ENCODE measurements at regions not wholly inside any gene's neighbourhood (a gene's known extent, or its start where the extent isn't known, plus 50 kb on each side); places are given as distances from the start of the nearest gene placed in this dataset.

DNA sequence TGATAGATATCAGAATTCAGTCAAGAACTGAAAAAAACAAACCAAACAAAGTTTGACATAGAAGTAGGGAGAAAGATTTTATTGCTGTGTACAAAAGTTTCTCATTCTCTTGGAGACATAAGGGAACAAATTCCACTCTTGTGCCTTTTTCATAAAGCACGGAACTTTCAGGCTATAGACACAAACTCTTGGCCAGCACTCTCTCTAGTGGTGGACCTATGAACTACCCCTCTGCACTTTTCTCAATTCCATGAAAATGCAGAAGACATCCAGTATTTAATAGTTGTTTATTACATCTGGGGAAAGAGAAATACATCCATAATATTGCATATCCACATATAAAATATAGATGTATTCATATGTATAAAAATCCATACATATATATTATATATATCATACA is 291.6 kb upstream of the HS3ST1 start:
- peak; percentile 88 for TF ChIP-seq CTCF (conservative IDR thresholded peaks at IDR 0.05; ENCODE audit: low read depth, low read length)
- no peak overlapping the region for H3K4me3 ChIP-seq (ENCODE audit: low read length)
- DNase-seq (ENCODE audit: low read depth) = no peak

GRCh38 chr4:11719879-11720278 is 291.2 kb upstream of the HS3ST1 start:
- DNase-seq (ENCODE audit: low read depth) = no peak
- TF ChIP-seq CTCF (conservative IDR thresholded peaks at IDR 0.05; ENCODE audit: low read depth, low read length) = no peak
- H3K4me3 ChIP-seq (ENCODE audit: low read length) = no peak overlapping the region

DNA sequence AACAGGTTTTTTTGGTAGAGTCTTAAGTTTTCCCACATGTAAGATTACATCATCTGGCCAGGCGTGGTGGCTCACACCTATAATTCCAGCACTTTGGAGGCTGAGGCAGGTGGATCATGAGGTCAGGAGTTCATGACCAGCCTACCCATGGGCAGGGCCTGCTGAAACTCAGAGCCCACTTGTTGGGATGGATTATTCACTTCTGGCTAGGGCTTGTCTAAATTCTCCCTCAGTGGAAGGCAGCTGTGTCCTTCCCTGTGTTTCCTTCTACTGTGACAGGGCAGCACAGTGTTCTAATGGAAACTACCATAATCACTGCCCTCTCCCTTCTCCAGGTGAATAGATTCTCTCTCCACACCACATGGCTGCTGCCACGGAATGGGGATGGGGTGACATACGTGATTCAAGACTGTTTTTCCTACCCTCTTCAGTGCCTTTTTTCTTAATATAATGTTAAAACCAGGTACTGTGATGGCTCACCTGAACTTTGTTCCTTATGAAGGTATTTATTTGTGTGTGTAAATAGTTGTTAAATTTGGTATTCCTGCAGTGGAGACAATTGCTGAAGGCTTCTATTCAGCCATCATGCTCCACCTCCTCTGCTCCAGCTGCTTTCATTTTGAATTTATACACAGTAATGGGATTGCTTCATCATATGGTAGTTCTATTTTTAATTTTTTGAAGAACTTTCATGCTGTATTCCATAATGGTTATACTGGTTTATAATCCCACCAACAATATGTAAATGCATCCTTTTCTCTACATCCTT is 287.2 kb upstream of the HS3ST1 start:
- no peak for DNase-seq (ENCODE audit: low read depth)
- no peak overlapping the region for H3K4me3 ChIP-seq (ENCODE audit: low read length)
- no peak for TF ChIP-seq CTCF (conservative IDR thresholded peaks at IDR 0.05; ENCODE audit: low read depth, low read length)

- peak; percentile 11 for DNase-seq (ENCODE audit: low read depth)
- TF ChIP-seq CTCF (conservative IDR thresholded peaks at IDR 0.05; ENCODE audit: low read depth, low read length) = no peak
- no peak overlapping the region for H3K4me3 ChIP-seq (ENCODE audit: low read length)
Measured at GRCh38 chr4:11710453-11711093, 281.9 kb upstream of the HS3ST1 start.

- no peak for DNase-seq (ENCODE audit: low read depth)
- TF ChIP-seq CTCF (conservative IDR thresholded peaks at IDR 0.05; ENCODE audit: low read depth, low read length) = no peak
- H3K4me3 ChIP-seq (ENCODE audit: low read length) = no peak overlapping the region
Measured at GRCh38 chr4:11704186-11704830, 275.6 kb upstream of the HS3ST1 start.

DNA sequence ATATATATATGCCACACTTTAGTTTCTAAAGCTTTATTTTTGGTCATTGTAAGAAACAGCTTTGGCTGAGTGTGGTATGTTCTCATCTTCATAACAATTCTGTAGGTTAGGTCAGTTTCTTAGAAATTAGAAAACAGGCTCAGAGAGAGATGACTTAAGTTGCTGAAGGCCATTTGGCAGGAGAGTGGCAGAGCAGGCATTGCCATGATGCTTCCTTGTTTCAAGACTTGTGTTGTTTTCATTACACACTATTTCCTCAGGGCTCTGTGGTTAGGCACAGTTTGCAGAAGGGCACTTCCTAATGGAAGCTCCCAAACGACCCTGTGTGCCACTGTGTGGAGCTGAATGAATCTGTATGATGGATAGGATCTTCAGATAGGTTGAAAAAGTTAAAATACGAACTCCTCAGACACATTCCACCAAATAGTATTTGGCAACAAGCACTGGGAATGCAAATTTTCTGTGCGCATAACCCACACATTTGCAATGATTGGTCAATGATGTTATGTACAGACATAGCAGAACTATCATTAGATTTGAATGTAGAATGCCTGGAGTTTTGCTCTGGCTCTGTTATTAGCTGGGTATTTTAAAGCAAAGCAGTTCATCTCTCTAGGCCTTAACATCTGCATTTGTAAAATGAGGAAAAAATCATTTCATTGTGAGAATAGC is 274.3 kb upstream of the HS3ST1 start:
- DNase-seq (ENCODE audit: low read depth) = no peak
- H3K4me3 ChIP-seq (ENCODE audit: low read length) = no peak overlapping the region
- TF ChIP-seq CTCF (conservative IDR thresholded peaks at IDR 0.05; ENCODE audit: low read depth, low read length) = no peak

Measured in retinal pigment epithelial cell (primary cell).